Stimulated activated memory B cell treated with anti-CD40 and anti-IgM and Interleukin-4, amounts not matched to agents 10 μg/mL and 1 μg/mL and 100 μg/mL, for 72 hours (primary cell): ENCODE measurements at regions not wholly inside any gene's neighbourhood (a gene's known extent, or its start where the extent isn't known, plus 50 kb on each side); places are given as distances from the start of the nearest gene placed in this dataset.

Experiments
- ATAC-seq: fragments of 150-1000 bp; cut with Tn5 transposase; 2 replicates; pipeline ENCODE4 v1.10.0; 2021
- H3K27ac Mint-ChIP-seq: one replicate; pipeline ENCODE4 v1.8.0; 2022; ENCODE audit warnings: mild to moderate bottlenecking, mixed read lengths
- H3K27me3 Mint-ChIP-seq: one replicate; pipeline ENCODE4 v1.8.0; 2022; ENCODE audit warnings: mixed read lengths
- H3K36me3 Mint-ChIP-seq: one replicate; pipeline ENCODE4 v1.8.0; 2022; ENCODE audit warnings: mixed read lengths
- H3K4me1 Mint-ChIP-seq: one replicate; pipeline ENCODE4 v1.8.0; 2022; ENCODE audit warnings: mixed read lengths
- H3K4me3 Mint-ChIP-seq: one replicate; pipeline ENCODE4 v1.8.0; 2022; ENCODE audit warnings: mild to moderate bottlenecking, moderate library complexity, mixed read lengths
- H3K9me3 Mint-ChIP-seq: one replicate; pipeline ENCODE4 v1.8.0; 2022; ENCODE audit warnings: mixed read lengths

GRCh38 chr9:99556998-99557397 is 264.7 kb upstream of the NR4A3 start:
- ATAC-seq, result no peak
- Mint-ChIP-seq H3K27ac (peak overlapping the region; percentile 83), H3K4me1 (no peaks in the 10 kb centered on the region), H3K9me3 (peaks cover 12% of the 10 kb centered on the region), H3K27me3 (no peaks in the 10 kb centered on the region), H3K36me3 (peaks cover 33% of the 10 kb centered on the region), H3K4me3 (no peak overlapping the region)

GRCh38 chr9:99557816-99558215 is 263.9 kb upstream of the NR4A3 start:
- H3K27ac Mint-ChIP-seq, result peak overlapping the region; percentile 45

GRCh38 chr9:99559776-99560175 is 261.9 kb upstream of the NR4A3 start:
- peaks cover 18% of the 10 kb centered on the region for H3K36me3 Mint-ChIP-seq
- H3K27ac Mint-ChIP-seq, result no peak overlapping the region
- ATAC-seq, result no peak
- H3K4me3 Mint-ChIP-seq, result no peak overlapping the region
- H3K9me3 Mint-ChIP-seq, result peaks cover 7% of the 10 kb centered on the region
- H3K27me3 Mint-ChIP-seq, result no peaks in the 10 kb centered on the region
- peaks cover 8% of the 10 kb centered on the region for H3K4me1 Mint-ChIP-seq

More at GRCh38 chr9:99557816-99558215, 263.9 kb upstream of the NR4A3 start:
- Mint-ChIP-seq H3K4me1 (no peaks in the 10 kb centered on the region), H3K9me3 (peaks cover 10% of the 10 kb centered on the region), H3K27me3 (no peaks in the 10 kb centered on the region), H3K36me3 (peaks cover 25% of the 10 kb centered on the region), H3K4me3 (no peak overlapping the region)
- ATAC-seq, result no peak

GRCh38 chr9:99560561-99560960 is 261.1 kb upstream of the NR4A3 start:
- H3K4me1 Mint-ChIP-seq, result peaks cover 8% of the 10 kb centered on the region
- no peaks in the 10 kb centered on the region for H3K27me3 Mint-ChIP-seq
- H3K9me3 Mint-ChIP-seq, result peaks cover 7% of the 10 kb centered on the region
- H3K4me3 Mint-ChIP-seq, result no peak overlapping the region
- no peak for ATAC-seq
- H3K27ac Mint-ChIP-seq, result no peak overlapping the region
- peaks cover 18% of the 10 kb centered on the region for H3K36me3 Mint-ChIP-seq

GRCh38 chr9:99561509-99561917 is 260.2 kb upstream of the NR4A3 start:
- Mint-ChIP-seq H3K36me3 (peaks cover 21% of the 10 kb centered on the region), H3K27me3 (no peaks in the 10 kb centered on the region), H3K4me1 (peaks cover 15% of the 10 kb centered on the region), H3K9me3 (peaks cover 7% of the 10 kb centered on the region), H3K27ac (no peak overlapping the region), H3K4me3 (no peak overlapping the region)
- peak; percentile 53 for ATAC-seq

GRCh38 chr9:99561961-99562565 is 259.6 kb upstream of the NR4A3 start:
- H3K27me3 Mint-ChIP-seq, result no peaks in the 10 kb centered on the region
- H3K9me3 Mint-ChIP-seq, result peaks cover 7% of the 10 kb centered on the region
- H3K4me3 Mint-ChIP-seq, result no peak overlapping the region
- peak; percentile 64 for ATAC-seq
- peaks cover 20% of the 10 kb centered on the region for H3K4me1 Mint-ChIP-seq
- no peak overlapping the region for H3K27ac Mint-ChIP-seq
- H3K36me3 Mint-ChIP-seq, result peaks cover 24% of the 10 kb centered on the region

GRCh38 chr9:99563364-99563763 is 258.3 kb upstream of the NR4A3 start:
- no peak for ATAC-seq
- H3K27ac Mint-ChIP-seq, result no peak overlapping the region
- peaks cover 28% of the 10 kb centered on the region for H3K4me1 Mint-ChIP-seq
- H3K4me3 Mint-ChIP-seq, result peak overlapping the region; percentile 36
- H3K27me3 Mint-ChIP-seq, result no peaks in the 10 kb centered on the region
- H3K9me3 Mint-ChIP-seq, result no peaks in the 10 kb centered on the region
- H3K36me3 Mint-ChIP-seq, result peaks cover 16% of the 10 kb centered on the region

- Mint-ChIP-seq H3K27me3 (no peaks in the 10 kb centered on the region), H3K4me3 (no peak overlapping the region), H3K36me3 (peaks cover 16% of the 10 kb centered on the region), H3K9me3 (no peaks in the 10 kb centered on the region), H3K27ac (no peak overlapping the region), H3K4me1 (peaks cover 42% of the 10 kb centered on the region)
- no peak for ATAC-seq
Measured at GRCh38 chr9:99565203-99565602, 256.5 kb upstream of the NR4A3 start.

GRCh38 chr9:99567436-99567835 is 254.2 kb upstream of the NR4A3 start:
- H3K27ac Mint-ChIP-seq, result peak overlapping the region; percentile 72
- no peak overlapping the region for H3K4me3 Mint-ChIP-seq
- ATAC-seq, result peak; percentile 44
- H3K27me3 Mint-ChIP-seq, result no peaks in the 10 kb centered on the region
- peaks cover 59% of the 10 kb centered on the region for H3K4me1 Mint-ChIP-seq
- H3K36me3 Mint-ChIP-seq, result peaks cover 16% of the 10 kb centered on the region
- no peaks in the 10 kb centered on the region for H3K9me3 Mint-ChIP-seq

GRCh38 chr9:99569840-99570239 is 251.8 kb upstream of the NR4A3 start:
- no peaks in the 10 kb centered on the region for H3K27me3 Mint-ChIP-seq
- peak; percentile 52 for ATAC-seq
- peak overlapping the region; percentile 72 for H3K27ac Mint-ChIP-seq
- peaks cover 51% of the 10 kb centered on the region for H3K4me1 Mint-ChIP-seq
- no peak overlapping the region for H3K4me3 Mint-ChIP-seq
- H3K36me3 Mint-ChIP-seq, result peaks cover 6% of the 10 kb centered on the region
- H3K9me3 Mint-ChIP-seq, result no peaks in the 10 kb centered on the region

GRCh38 chr9:99572567-99572966 is 249.1 kb upstream of the NR4A3 start:
- no peaks in the 10 kb centered on the region for H3K36me3 Mint-ChIP-seq

GRCh38 chr9:99573085-99573484 is 248.6 kb upstream of the NR4A3 start:
- H3K36me3 Mint-ChIP-seq, result no peaks in the 10 kb centered on the region
- H3K4me1 Mint-ChIP-seq, result peaks cover 52% of the 10 kb centered on the region
- H3K27ac Mint-ChIP-seq, result peak overlapping the region; percentile 46
- no peak overlapping the region for H3K4me3 Mint-ChIP-seq
- no peaks in the 10 kb centered on the region for H3K27me3 Mint-ChIP-seq
- ATAC-seq, result no peak
- H3K9me3 Mint-ChIP-seq, result no peaks in the 10 kb centered on the region

More at GRCh38 chr9:99572567-99572966, 249.1 kb upstream of the NR4A3 start:
- H3K27ac Mint-ChIP-seq, result peak overlapping the region; percentile 46
- ATAC-seq, result no peak
- H3K27me3 Mint-ChIP-seq, result no peaks in the 10 kb centered on the region
- peaks cover 53% of the 10 kb centered on the region for H3K4me1 Mint-ChIP-seq
- H3K4me3 Mint-ChIP-seq, result no peak overlapping the region
- H3K9me3 Mint-ChIP-seq, result no peaks in the 10 kb centered on the region

- H3K4me1 Mint-ChIP-seq, result peaks cover 49% of the 10 kb centered on the region
- no peaks in the 10 kb centered on the region for H3K27me3 Mint-ChIP-seq
- no peaks in the 10 kb centered on the region for H3K36me3 Mint-ChIP-seq
- no peak overlapping the region for H3K4me3 Mint-ChIP-seq
- peak overlapping the region; percentile 29 for H3K27ac Mint-ChIP-seq
- ATAC-seq, result no peak
- H3K9me3 Mint-ChIP-seq, result peaks cover under 1% of the 10 kb centered on the region
Measured at GRCh38 chr9:99573886-99574285, 247.8 kb upstream of the NR4A3 start.

GRCh38 chr9:99576002-99576401 is 245.7 kb upstream of the NR4A3 start:
- ATAC-seq, result no peak
- Mint-ChIP-seq H3K27me3 (no peaks in the 10 kb centered on the region), H3K4me1 (peaks cover 47% of the 10 kb centered on the region), H3K27ac (peak overlapping the region; percentile 36), H3K36me3 (no peaks in the 10 kb centered on the region), H3K9me3 (peaks cover 3% of the 10 kb centered on the region), H3K4me3 (no peak overlapping the region)

- peaks cover 45% of the 10 kb centered on the region for H3K4me1 Mint-ChIP-seq
- H3K9me3 Mint-ChIP-seq, result peaks cover 3% of the 10 kb centered on the region
- no peak for ATAC-seq
- H3K27me3 Mint-ChIP-seq, result no peaks in the 10 kb centered on the region
- H3K4me3 Mint-ChIP-seq, result no peak overlapping the region
- no peaks in the 10 kb centered on the region for H3K36me3 Mint-ChIP-seq
- H3K27ac Mint-ChIP-seq, result peak overlapping the region; percentile 36
Measured at GRCh38 chr9:99576876-99577275, 244.8 kb upstream of the NR4A3 start.

GRCh38 chr9:99577351-99577750 is 244.3 kb upstream of the NR4A3 start:
- H3K27ac Mint-ChIP-seq, result peak overlapping the region; percentile 36
- H3K4me3 Mint-ChIP-seq, result no peak overlapping the region
- H3K36me3 Mint-ChIP-seq, result no peaks in the 10 kb centered on the region
- H3K9me3 Mint-ChIP-seq, result peaks cover 3% of the 10 kb centered on the region
- peaks cover 45% of the 10 kb centered on the region for H3K4me1 Mint-ChIP-seq
- ATAC-seq, result no peak
- H3K27me3 Mint-ChIP-seq, result no peaks in the 10 kb centered on the region
